ENCODE measurements at regions not wholly inside any gene's neighbourhood (a gene's known extent, or its start where the extent isn't known, plus 50 kb on each side); places are given as distances from the start of the nearest gene placed in this dataset.

DNA sequence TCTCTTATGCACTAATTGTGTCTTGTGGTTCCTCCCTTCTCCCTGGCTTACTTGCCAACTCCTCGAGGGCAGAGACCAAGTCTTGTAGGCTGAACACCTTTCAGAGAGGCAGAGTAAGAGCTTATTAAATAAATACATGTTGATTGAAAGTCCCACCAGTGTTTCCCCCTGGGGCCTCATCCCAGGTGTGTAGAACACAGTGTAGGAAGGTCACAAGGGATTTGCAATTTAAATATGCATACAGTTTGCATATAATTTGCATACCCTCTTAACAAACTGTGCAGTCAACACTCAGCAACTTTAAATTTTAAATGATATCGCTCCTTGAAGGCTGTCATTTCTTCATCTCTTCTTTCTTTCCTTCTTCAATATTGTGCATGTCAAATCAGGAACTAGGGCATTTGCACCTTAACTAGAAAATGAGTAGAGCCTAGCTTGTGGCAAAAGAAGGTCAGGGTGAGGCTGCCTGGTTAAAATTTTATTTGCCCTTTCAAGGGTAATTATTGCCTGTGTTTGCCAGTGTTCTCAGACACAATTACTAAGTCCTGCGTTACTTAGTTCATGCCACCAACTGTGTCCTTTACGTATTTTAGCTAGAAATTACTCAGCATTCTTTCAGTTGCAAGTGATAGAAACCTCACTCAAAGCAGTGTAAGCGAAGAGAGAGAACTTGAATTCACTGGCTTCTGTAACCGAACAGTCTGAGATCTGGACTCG lies 465.7 kb downstream of the HAPSTR1 start:
- no peak for DNase-seq (ENCODE audit: low spot score)

DNA sequence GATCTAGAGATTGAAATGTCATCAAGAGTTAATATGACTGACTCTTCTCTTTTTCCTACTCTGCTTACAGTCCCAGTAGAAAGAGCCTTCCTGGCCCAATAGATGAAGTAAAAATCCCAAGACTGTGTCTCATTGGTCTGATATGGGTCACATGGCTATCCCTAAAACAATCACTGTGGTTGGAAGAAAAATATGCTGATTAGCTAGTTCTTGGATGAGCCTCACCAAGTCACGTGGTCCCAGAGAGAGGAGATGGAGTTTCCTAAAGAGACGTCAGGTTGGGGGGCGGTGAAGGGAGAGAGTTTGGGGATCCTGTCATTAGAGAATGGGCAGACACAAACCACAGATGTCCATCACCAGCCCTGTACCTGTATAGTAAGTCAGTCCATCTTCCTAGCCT lies 466.3 kb downstream of the HAPSTR1 start:
- TF ChIP-seq, protein P1, sequence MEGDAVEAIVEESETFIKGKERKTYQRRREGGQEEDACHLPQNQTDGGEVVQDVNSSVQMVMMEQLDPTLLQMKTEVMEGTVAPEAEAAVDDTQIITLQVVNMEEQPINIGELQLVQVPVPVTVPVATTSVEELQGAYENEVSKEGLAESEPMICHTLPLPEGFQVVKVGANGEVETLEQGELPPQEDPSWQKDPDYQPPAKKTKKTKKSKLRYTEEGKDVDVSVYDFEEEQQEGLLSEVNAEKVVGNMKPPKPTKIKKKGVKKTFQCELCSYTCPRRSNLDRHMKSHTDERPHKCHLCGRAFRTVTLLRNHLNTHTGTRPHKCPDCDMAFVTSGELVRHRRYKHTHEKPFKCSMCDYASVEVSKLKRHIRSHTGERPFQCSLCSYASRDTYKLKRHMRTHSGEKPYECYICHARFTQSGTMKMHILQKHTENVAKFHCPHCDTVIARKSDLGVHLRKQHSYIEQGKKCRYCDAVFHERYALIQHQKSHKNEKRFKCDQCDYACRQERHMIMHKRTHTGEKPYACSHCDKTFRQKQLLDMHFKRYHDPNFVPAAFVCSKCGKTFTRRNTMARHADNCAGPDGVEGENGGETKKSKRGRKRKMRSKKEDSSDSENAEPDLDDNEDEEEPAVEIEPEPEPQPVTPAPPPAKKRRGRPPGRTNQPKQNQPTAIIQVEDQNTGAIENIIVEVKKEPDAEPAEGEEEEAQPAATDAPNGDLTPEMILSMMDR (IDR thresholded peaks at IDR 0.05; ENCODE audit: extremely low read depth, missing control alignments) = no peak
- no peak for DNase-seq (ENCODE audit: low spot score)

More for the DNA sequence above, 465.7 kb downstream of the HAPSTR1 start:
- TF ChIP-seq, protein P1 (IDR thresholded peaks at IDR 0.05; ENCODE audit: extremely low read depth, missing control alignments) = no peak

DNA sequence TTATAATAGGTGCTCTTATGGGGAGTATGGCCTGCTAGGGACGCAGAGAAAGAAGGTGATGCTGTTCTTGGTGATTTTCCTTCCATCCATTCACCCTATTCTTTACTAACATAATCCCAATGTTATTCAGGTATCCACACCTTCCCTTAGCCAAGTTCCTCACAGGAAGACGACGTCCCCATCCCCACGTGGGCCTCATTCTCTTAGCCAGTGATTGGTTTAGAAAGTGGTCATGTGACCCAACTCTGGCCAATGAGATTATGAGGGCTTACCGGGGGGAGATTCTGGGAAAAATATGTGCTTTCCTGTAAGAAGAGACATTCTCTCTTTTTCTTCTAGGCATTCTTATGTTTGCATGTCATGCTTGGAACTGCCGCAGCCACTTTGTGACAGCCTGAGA lies 474.7 kb downstream of the HAPSTR1 start:
- DNase-seq (ENCODE audit: low spot score) = no peak
- TF ChIP-seq, protein P1 (IDR thresholded peaks at IDR 0.05; ENCODE audit: extremely low read depth, missing control alignments) = no peak

DNA sequence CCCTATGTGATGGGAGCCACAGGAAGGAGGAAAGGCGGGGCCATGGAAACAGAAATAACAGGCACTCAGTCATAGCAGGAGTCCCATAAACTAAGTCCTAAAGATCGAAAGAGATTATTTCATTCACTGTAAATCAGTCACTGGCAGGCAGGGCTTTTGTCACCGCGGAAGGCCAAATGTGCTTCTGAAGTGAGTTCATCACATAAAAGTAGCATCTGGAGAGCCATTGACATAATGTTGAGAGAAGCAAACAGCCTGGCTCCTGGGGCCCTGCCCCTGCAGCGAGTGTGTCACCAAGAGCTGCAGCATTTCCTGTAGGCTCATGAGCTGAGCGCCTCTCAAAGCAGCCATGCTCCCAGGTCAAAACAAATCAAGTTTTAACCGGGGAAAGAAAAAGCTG lies 476.2 kb downstream of the HAPSTR1 start:
- TF ChIP-seq, protein P1 (IDR thresholded peaks at IDR 0.05; ENCODE audit: extremely low read depth, missing control alignments) = no peak
- DNase-seq (ENCODE audit: low spot score) = no peak

DNA sequence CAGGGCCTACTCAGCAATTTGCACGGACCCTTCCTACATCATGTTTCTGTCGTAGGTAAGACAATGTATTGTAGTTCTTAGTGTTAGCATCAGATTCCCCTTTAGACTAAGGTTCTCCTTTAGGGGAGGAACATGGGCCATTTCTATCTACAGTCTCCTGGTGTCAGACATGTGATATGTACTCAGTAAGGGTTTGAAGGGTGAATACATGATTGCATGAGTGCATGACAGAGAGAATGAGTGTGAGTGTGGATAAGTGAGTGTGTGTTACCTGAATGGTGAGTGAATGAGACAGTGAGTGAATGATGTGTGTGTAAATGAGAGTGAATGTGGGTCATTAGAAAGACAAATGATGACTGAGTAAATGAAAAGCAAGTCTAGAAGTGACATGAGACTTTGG lies 476.8 kb downstream of the HAPSTR1 start:
- TF ChIP-seq, protein P1 (IDR thresholded peaks at IDR 0.05; ENCODE audit: extremely low read depth, missing control alignments) = no peak
- no peak for DNase-seq (ENCODE audit: low spot score)

DNA sequence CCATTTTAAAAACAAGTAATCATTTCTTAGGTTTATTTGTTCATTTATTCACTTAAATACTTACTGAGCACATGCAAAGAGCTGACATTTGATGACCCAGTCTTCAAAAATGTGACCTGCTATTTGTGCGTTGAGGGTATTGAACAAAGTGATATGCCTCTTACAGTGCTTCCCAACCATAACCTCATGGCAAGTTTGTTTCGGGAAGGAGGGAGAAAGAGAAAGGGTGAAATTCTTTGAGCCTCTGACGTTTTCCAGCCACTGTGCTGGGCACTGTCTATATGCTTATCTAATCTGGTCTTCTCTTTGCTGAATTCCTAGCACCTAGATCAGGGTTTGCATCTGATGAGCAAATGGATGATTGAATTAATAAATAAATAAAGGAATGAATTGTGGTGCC lies 479.1 kb downstream of the HAPSTR1 start:
- DNase-seq (ENCODE audit: low spot score) = no peak
- TF ChIP-seq, protein P1 (IDR thresholded peaks at IDR 0.05; ENCODE audit: extremely low read depth, missing control alignments) = no peak

DNA sequence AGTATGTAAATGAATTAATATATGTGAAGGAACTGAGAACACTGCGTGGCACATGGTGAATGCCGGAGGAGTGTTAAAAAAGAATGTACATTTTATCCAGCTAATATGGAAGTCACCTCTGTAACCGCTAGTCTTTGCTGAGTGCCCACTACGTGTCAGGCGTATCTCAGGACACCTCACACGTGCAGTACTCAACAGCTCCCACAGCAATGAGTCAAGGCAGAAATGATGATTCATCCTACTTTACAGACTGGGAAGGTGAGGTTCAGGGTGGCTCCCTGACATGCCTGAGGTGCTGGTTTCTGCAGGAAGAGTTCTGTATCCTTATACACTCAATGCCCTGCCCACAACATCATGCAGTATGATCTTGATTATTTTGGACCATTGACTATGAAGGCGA lies 487.0 kb downstream of the HAPSTR1 start:
- DNase-seq (ENCODE audit: low spot score) = no peak
- TF ChIP-seq, protein P1 (IDR thresholded peaks at IDR 0.05; ENCODE audit: extremely low read depth, missing control alignments) = no peak

Data from GM20000 (cell line).